Cardiac muscle cell (in vitro differentiated cells and primary cell): ENCODE measurements at regions not wholly inside any gene's neighbourhood (a gene's known extent, or its start where the extent isn't known, plus 50 kb on each side); places are given as distances from the start of the nearest gene placed in this dataset.
"Not testable (repeated sequence)": the region's sequence is repeated elsewhere in the genome, so short reads cannot be mapped to it uniquely, and the experiment has no call there.

ENCODE experiments used
- DNase-seq, 2 donors: peaks; one replicate each; pipeline versions ENCODE4 v3.0.0 to v3.0.0-alpha.2; 2010 to 2017; ENCODE audit warnings: low read depth in 1 of 2, low spot score in 1 of 2
- H3K27ac ChIP-seq: fragments of 200-600 bp; sonication (generic); 2 replicates; pipeline ENCODE4 v1.5.1; 2016
- H3K27me3 ChIP-seq: fragments of 200-600 bp; sonication (generic); 2 replicates; pipeline ENCODE4 v1.6.0; 2016; ENCODE audit warnings: control low read depth
- H3K36me3 ChIP-seq: fragments of 200-600 bp; sonication (generic); 2 replicates; pipeline ENCODE4 v1.5.1; 2016; ENCODE audit warnings: control low read depth
- H3K4me1 ChIP-seq: fragments of 200-600 bp; sonication (generic); 2 replicates; pipeline ENCODE4 v1.8.1; 2017; ENCODE audit warnings: low read depth, mild to moderate bottlenecking, mixed run types
- H3K4me3 ChIP-seq: fragments of 200-600 bp; sonication (generic); 2 replicates; pipeline ENCODE4 v1.5.1; 2016; ENCODE audit warnings: mild to moderate bottlenecking
- H3K9me3 ChIP-seq: fragments of 200-600 bp; sonication (generic); 2 replicates; pipeline ENCODE4 v1.5.1; 2017; ENCODE audit warnings: low read depth, mild to moderate bottlenecking, control low read depth
- CTCF ChIP-seq: IDR thresholded peaks from 2 replicates; pipeline ENCODE4 v1.5.1; 2012; ENCODE audit warnings: low read depth, mild to moderate bottlenecking, low read length

DNA sequence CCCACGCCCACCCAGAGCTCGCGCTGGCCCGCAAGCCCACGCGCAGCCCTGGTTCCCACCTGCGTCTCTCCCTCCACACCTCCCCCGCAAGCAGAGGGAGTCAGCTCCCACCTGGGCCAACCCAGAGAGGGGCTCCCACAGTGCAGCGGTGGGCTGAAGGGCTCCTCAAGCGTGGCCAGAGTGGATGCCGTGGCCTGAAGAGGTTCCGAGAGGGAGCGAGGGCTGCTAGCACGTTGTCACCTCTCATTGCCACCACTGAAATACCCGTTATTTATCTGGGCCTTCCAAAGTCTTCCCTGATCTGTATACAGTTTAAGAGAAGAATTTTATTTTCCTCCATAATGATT is 88.3 kb upstream of the MYLIP start:
- Histone ChIP-seq H3K9me3 (no peaks in the 10 kb centered on the region), H3K4me1 (no peaks in the 10 kb centered on the region), H3K27ac (no peak overlapping the region), H3K36me3 (no peaks in the 10 kb centered on the region), H3K27me3 (no peaks in the 10 kb centered on the region), H3K4me3 (no peak overlapping the region)
- TF ChIP-seq CTCF = no peak
- no peak for DNase-seq

DNA sequence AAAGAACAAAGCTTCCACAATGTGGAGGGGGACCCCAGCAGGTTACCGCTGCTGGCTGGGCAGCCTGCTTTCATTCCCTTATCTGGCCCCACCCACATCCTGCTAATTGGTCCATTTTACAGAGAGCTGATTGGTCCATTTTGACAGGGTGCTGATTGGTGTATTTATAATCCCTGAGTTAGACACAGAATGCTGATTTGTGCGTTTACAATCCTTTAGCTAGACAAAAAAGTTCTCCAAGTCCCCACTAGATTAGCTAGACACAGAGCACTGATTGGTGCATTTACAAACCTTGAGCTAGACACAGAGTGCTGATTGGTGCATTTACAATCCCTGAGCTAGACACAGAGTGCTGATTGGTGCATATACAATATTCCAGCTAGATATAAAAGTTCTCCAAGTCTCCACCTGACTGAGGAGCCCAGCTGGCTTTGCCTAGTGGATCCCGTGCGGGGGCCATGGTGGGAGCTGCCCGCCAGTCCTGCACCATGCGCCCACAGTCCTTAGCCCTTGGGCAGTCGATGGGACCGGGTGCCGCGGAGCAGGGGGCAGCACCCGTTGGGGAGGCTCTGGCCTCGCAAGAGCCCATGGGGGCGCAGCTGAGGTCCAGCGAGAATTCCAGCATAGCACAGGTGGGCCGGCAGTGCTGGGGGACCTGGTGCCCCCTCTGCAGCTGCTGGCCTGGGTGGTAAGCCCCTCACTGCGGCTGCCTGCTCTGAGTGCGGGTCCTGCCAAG is 88.8 kb upstream of the MYLIP start:
- H3K9me3 ChIP-seq, H3K4me1 ChIP-seq, H3K4me3 ChIP-seq, H3K27me3 ChIP-seq, H3K27ac ChIP-seq, DNase-seq, H3K36me3 ChIP-seq: not testable (repeated sequence)

DNA sequence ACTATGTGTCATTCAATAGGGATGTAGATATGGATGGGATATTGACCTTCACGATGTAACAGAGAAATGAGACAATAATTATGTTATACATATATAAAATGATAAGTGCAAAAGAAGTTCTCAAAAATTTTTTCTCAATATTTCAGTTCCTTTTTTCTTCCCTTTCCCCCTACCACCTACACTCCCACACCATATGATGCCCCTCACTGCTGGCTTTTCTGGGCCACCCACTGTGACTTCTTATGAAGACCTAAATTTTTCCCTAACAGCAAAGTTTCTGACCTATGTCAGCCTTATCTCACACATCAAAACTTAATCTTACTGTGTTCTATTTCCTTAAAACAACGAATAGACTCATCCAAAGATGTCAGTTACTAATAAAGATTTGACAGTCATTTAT is 89.9 kb upstream of the MYLIP start:
- no peaks in the 10 kb centered on the region for H3K36me3 ChIP-seq
- no peaks in the 10 kb centered on the region for H3K9me3 ChIP-seq
- H3K27me3 ChIP-seq = no peaks in the 10 kb centered on the region
- no peak for DNase-seq
- H3K27ac ChIP-seq = no peak overlapping the region
- no peak for TF ChIP-seq CTCF
- no peak overlapping the region for H3K4me3 ChIP-seq
- no peaks in the 10 kb centered on the region for H3K4me1 ChIP-seq

DNA sequence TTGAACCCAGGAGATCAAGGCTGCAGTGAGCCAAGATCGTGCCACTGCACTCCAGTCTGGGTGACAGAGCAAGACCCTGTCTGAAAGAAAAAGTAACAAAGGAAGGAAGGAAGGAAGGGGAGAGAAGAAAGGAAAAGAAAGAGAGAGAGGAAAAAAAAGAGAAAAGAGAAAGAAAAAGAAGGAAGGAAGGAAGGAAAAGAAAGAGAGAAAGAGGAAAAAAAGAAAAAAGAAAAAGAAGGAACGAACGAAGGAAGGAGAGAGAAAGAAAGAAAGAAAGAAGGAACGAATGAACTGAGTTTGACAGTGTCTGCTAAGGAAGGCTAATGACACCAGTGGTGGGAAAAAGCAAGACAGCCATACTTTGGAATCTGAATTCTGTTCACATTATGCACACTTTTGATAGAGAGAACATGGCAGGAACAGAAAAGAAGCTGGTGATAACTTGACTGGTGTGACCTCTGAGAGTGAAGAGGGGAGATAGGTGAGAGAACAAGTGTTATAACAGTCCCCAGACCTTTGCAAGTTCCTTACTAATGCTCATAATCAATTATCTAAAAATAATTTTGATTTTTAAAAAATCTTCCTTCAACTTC is 93.3 kb upstream of the MYLIP start:
- TF ChIP-seq CTCF = no peak
- H3K4me1 ChIP-seq = peaks cover 8% of the 10 kb centered on the region
- DNase-seq = no peak
- H3K36me3 ChIP-seq = no peaks in the 10 kb centered on the region
- H3K9me3 ChIP-seq = no peaks in the 10 kb centered on the region
- no peaks in the 10 kb centered on the region for H3K27me3 ChIP-seq
- no peak overlapping the region for H3K27ac ChIP-seq
- no peak overlapping the region for H3K4me3 ChIP-seq

DNA sequence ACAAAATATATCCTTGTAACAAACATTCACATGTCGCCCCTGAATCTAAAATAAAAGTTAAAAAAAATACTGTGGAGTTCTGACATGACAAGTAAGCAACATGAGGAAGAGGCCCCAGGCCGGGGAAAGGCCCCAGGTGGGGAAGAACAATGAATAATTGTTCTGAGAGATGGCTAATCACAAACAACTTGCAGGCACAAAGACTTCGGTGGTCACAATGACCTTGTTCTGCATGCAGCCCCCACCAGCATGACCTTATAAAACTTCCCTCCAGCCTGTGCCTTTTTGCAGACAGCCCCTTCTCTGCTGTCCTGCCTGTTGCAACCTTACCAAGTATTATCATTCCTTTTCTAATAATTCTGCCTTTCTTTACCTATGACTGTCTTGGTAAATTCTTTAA is 95.7 kb upstream of the MYLIP start:
- Histone ChIP-seq H3K9me3 (no peaks in the 10 kb centered on the region), H3K27me3 (no peaks in the 10 kb centered on the region), H3K27ac (no peak overlapping the region), H3K4me3 (no peak overlapping the region), H3K36me3 (no peaks in the 10 kb centered on the region), H3K4me1 (peaks cover 8% of the 10 kb centered on the region)
- DNase-seq = no peak
- no peak for TF ChIP-seq CTCF

DNA sequence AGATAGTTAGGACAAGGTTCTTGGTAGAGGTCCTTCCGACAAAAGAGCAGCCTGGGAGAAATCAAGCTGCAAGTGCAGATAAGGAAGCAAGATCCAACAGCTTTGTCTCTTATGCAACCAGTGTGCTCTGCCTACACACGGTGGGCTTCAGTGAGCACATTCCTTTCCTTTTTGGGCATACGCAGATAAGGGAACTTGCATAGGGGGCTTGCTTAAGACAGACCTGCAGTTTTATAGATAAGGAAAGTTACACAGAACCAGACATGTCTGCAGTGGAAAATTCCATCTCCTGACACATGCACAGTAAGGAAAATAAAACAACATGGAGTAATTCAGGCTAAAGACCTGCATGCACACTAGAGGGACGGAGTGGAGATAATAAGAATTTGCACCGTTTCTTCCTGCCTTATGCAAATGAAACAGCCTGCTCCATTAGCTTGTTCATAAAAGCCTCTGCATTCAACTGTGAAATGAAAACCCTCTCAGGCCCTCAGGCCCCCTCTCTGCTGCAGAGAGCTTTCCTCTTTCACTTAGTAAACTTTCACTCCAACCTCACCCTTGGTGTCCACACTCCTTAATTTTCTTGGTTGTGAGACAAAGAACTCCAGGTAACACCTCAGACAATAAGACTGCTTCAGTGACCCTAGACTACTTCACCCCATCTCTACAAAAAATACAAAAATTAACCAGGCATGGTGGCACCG is 97.5 kb upstream of the MYLIP start:
- Histone ChIP-seq H3K27me3 (no peaks in the 10 kb centered on the region), H3K36me3 (no peaks in the 10 kb centered on the region)
- no peak for TF ChIP-seq CTCF

More for the DNA sequence above, 97.5 kb upstream of the MYLIP start:
- Histone ChIP-seq H3K9me3 (no peaks in the 10 kb centered on the region), H3K4me3 (no peak overlapping the region), H3K27ac (peak overlapping the region; percentile 90), H3K4me1 (peaks cover 8% of the 10 kb centered on the region)
- peak; percentile 9 to 56 for DNase-seq
